A549 (cell line): ENCODE measurements at regions not wholly inside any gene's neighbourhood (a gene's known extent, or its start where the extent isn't known, plus 50 kb on each side); places are given as distances from the start of the nearest gene placed in this dataset.
A peak's percentile ranks its signal among the peaks of the same experiment; 100 is the strongest.
"Not testable (repeated sequence)": the region's sequence is repeated elsewhere in the genome, so short reads cannot be mapped to it uniquely, and the experiment has no call there.

Source experiments
- ATAC-seq, 2 experiments: fragments of 200-7000 bp in 1 of 2; fragments of >200 bp in 1 of 2; cut with Nextera tagmentation in 1 of 2; cut with Tn5 transposase in 1 of 2; 3 replicates each; pipeline versions ENCODE4 v1.8.0 to v1.9.1; 2018 to 2020; ENCODE audit warnings: mild to moderate bottlenecking in 1 of 2, moderate library complexity in 1 of 2
- CTCF ChIA-PET: fragments of 300-600 bp; sonication (Branson Sonifier 250); formaldehyde crosslinking; extraction: SDS; loops from one replicate; lab custom pipeline; 2021; ENCODE audit warnings: antibody characterized with exemption, inconsistent platforms; lab: Yijun Ruan, JAX
- POLR2A ChIA-PET: fragments of 350-600 bp; formaldehyde crosslinking; extraction: SDS; loops from one replicate; lab custom pipeline; 2021; ENCODE audit warnings: antibody characterized with exemption, inconsistent platforms; lab: Yijun Ruan, JAX
- DNase-seq, 2 experiments: peaks; one replicate each; pipeline versions ENCODE4 v3.0.0 to v3.0.0-alpha.2; 2011 to 2016; ENCODE audit warnings: low read depth in 1 of 2, low spot score in 1 of 2
- FAIRE-seq: peaks from 2 replicates; lab custom pipeline; 2011; peaks lifted over from hg19 to GRCh38; lab: Jason Lieb, UNC
- H3K27ac ChIP-seq, 2 experiments: fragments of >200 bp; sonication (Bioruptor Twin); formaldehyde crosslinking; 3 replicates each; pipeline ENCODE4 v1.5.1; 2016 to 2017
- H3K4me1 ChIP-seq: fragments of >200 bp; sonication (Bioruptor Twin); formaldehyde crosslinking; 3 replicates; pipeline ENCODE4 v1.6.1; 2016
- H3K4me2 ChIP-seq: fragments of >200 bp; sonication (Bioruptor Twin); formaldehyde crosslinking; 3 replicates; pipeline ENCODE4 v1.6.1; 2016
- H3K4me3 ChIP-seq: fragments of >200 bp; sonication (Bioruptor Twin); formaldehyde crosslinking; 3 replicates; pipeline ENCODE4 v1.5.1; 2016
- H3K9me3 ChIP-seq: fragments of >200 bp; sonication (Bioruptor Twin); formaldehyde crosslinking; 3 replicates; pipeline ENCODE4 v1.6.1; 2016
- WGBS: methylation state at CpG from one replicate; pipeline ENCODE4 v1.1.6; 2017; ENCODE audit errors: missing lambda C conversion rate; 5-methylcytosine and 5-hydroxymethylcytosine counted together

- H3K27ac ChIP-seq, H3K9me3 ChIP-seq, POLR2A ChIA-PET, H3K4me1 ChIP-seq, CTCF ChIA-PET, H3K4me2 ChIP-seq, FAIRE-seq, H3K4me3 ChIP-seq, DNase-seq: not testable (repeated sequence)
- no CpG with 5 or more reads among the region's 6 CpGs for WGBS
- peak in 1 of 2 experiments; percentile 31; a peak in 1 of 6 replicates for ATAC-seq
Measured at GRCh38 chrX:24139-24538, 257.0 kb upstream of the PLCXD1 start.
